LNCaP clone FGC (cell line): ENCODE measurements at regions not wholly inside any gene's neighbourhood (a gene's known extent, or its start where the extent isn't known, plus 50 kb on each side); places are given as distances from the start of the nearest gene placed in this dataset.

ENCODE experiments used
- DNase-seq: peaks from one replicate; pipeline ENCODE4 v3.0.0-alpha.2; 2011; ENCODE audit warnings: low read depth
- H3K4me3 ChIP-seq: 2 replicates; pipeline ENCODE4 v1.5.1; 2011; ENCODE audit warnings: mild to moderate bottlenecking, low read depth, low read length, control low read depth
- TF ChIP-seq, protein P1 (sequence below): IDR thresholded peaks from 2 replicates; pipeline ENCODE4 v1.5.1; 2012; ENCODE audit warnings: mild to moderate bottlenecking; ENCODE audit not compliant: control insufficient read depth, insufficient read depth; ENCODE audit errors: extremely low read depth

DNA sequence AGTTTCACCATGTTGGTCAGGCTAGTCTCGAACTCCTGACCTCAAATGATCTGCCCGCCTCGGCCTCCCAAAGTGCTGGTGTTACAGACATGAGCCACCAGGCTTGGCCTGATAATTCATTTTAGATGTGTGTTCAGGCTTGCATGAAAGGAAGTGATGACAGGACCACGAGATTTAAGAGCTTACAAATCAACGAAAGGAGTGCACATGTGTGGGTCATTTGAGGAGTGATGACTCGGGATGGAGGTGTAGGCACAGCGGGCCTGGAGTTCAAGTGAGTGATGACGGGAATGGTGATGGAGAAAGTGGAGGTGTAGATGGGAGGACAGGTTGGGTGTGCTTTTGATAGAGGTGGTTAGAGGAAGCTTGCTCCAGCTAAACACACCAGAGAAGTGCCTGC is 742.4 kb downstream of the GALR1 start:
- TF ChIP-seq, protein P1, sequence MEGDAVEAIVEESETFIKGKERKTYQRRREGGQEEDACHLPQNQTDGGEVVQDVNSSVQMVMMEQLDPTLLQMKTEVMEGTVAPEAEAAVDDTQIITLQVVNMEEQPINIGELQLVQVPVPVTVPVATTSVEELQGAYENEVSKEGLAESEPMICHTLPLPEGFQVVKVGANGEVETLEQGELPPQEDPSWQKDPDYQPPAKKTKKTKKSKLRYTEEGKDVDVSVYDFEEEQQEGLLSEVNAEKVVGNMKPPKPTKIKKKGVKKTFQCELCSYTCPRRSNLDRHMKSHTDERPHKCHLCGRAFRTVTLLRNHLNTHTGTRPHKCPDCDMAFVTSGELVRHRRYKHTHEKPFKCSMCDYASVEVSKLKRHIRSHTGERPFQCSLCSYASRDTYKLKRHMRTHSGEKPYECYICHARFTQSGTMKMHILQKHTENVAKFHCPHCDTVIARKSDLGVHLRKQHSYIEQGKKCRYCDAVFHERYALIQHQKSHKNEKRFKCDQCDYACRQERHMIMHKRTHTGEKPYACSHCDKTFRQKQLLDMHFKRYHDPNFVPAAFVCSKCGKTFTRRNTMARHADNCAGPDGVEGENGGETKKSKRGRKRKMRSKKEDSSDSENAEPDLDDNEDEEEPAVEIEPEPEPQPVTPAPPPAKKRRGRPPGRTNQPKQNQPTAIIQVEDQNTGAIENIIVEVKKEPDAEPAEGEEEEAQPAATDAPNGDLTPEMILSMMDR, result no peak
- DNase-seq, result no peak
- H3K4me3 ChIP-seq, result no peak overlapping the region

GRCh38 chr18:77993188-77993981 is 743.7 kb downstream of the GALR1 start:
- H3K4me3 ChIP-seq, result peak overlapping the region; percentile 26

GRCh38 chr18:77995593-77995992 is 745.9 kb downstream of the GALR1 start:
- TF ChIP-seq, protein P1, result no peak
- no peak overlapping the region for H3K4me3 ChIP-seq
- no peak for DNase-seq

More at GRCh38 chr18:77993188-77993981, 743.7 kb downstream of the GALR1 start:
- no peak for DNase-seq
- TF ChIP-seq, protein P1, result no peak

- TF ChIP-seq, protein P1, result no peak
- DNase-seq, result no peak
- no peak overlapping the region for H3K4me3 ChIP-seq
Measured at GRCh38 chr18:77996737-77997136, 747.1 kb downstream of the GALR1 start.

DNA sequence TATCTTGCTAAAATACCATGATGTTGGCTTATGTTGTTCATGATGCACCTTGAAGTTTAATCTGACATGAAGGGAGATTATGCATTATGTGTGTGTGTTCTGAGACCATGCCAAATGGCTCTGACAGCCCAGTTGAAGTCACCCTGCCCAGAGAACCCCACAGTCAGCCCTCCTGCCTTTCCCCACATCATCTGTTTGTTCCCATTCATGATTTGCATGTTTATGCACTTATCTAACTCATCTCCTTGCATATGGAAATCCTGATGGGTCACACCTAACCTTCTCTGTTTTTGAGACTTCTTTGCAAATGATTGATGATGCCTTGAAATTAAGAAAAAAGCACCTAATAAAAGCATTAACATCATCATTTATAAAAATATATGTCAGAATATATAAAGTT is 752.2 kb downstream of the GALR1 start:
- DNase-seq, result no peak
- no peak overlapping the region for H3K4me3 ChIP-seq
- TF ChIP-seq, protein P1, result no peak

GRCh38 chr18:78006006-78006773 is 756.5 kb downstream of the GALR1 start:
- TF ChIP-seq, protein P1, result no peak
- no peak for DNase-seq
- no peak overlapping the region for H3K4me3 ChIP-seq
